ENCODE measurements at regions not wholly inside any gene's neighbourhood (a gene's known extent, or its start where the extent isn't known, plus 50 kb on each side); places are given as distances from the start of the nearest gene placed in this dataset.

- TF ChIP-seq CTCF (IDR thresholded peaks at IDR 0.05) (no peak), POLR2A (IDR thresholded peaks at IDR 0.05; ENCODE audit: low read depth) (no peak)
Measured at GRCh38 chr14:73795466-73795865, 56.2 kb upstream of the PTGR2 start.
